NCI-H1694 (cell line): ENCODE measurements at regions not wholly inside any gene's neighbourhood (a gene's known extent, or its start where the extent isn't known, plus 50 kb on each side); places are given as distances from the start of the nearest gene placed in this dataset.
"Not testable (repeated sequence)": the region's sequence is repeated elsewhere in the genome, so short reads cannot be mapped to it uniquely, and the experiment has no call there.

ENCODE experiments used
- DNase-seq: peaks from one replicate; lab custom pipeline; 2025; lab: John Stamatoyannopoulos, UW

DNA sequence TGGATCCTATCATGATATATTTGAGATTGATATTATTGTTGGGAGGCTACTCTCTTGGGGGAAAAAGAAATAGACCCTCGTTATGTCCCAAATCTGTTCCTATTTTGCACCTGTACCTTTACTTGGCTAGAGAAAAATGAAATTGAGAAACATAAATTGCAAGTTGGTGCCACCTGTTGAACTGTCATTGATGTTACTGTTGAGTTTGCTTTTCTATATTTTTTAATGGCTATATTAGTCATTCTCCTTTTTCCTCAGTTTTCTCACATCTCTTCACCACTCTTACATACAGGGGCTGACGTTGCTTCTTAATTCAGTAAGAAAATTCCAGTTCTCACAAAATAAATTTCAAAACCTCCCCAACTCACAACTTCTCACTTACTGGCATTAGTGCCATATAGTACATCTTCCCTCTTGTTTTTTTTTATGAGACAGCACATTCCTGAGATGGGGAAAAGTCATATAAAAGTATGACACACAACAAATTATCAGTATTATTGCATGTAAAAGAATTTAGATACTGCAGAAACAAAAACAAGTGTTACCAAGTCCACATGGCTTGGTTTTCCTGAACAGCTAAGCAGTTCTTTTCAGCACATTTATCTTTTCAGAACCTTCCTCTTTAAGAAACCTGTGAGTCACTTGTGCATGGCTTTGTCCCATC is 348.3 kb upstream of the DSEL start:
- no peak for DNase-seq

- no peak for DNase-seq
Measured at GRCh38 chr18:67862069-67862468, 345.5 kb upstream of the DSEL start.

- no peak for DNase-seq
Measured at GRCh38 chr18:67854340-67854739, 337.8 kb upstream of the DSEL start.

- DNase-seq, result no peak
Measured at GRCh38 chr18:67846422-67847098, 330.0 kb upstream of the DSEL start.

DNA sequence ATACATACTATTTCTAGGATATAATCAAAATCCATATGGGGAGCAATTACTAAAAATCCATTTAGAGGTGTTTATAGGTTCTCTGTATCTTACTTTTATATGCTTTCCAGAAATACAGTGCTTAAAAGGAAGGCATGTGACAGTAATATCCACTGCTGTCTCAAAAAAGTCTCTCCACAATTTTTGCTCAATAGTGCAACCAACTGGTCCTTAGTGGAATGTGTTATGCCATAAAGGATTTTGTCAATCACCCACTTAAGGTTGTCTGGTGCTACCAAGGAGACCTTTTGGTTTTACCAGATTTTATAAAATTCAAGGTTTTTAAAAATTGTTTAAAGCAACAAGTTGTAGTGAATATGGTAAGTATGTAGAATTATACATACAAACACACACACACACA is 328.5 kb upstream of the DSEL start:
- no peak for DNase-seq

DNA sequence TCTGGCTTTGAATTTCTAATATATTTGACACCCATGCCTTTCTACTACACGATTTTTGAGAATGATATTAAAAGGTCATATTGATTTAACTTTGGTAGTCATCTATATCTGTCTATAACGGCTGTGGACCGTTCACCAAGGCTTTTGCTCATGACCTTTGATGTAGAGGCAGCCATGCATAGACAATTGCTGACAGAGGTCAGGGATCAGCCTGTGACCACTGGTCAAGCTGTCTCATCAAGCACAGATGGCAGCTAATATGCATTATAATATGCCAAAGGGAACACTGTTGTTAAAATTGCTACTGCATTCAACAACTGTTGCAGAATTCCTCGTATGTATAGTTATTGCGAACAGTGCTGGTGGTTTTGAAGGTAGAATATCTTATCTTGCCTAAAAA is 323.9 kb upstream of the DSEL start:
- no peak for DNase-seq

DNA sequence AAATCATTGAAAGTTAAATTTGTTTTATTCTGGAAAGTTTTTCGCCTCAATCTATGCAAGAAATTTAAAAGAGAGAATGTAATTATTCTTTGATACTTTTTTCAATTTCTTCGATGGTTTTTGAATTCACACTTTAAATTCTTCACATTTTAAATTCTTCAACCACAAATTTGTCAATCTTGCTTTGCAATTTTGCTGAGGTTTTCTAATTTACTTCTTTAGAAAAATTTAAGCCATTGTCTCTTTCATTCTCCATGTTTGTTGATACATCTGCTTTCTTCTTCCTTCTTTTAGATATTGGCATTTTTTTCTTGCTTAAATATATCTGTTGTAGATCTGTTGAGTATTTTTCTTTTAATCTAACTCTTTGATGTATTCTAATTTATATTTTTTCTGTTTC is 301.9 kb upstream of the DSEL start:
- DNase-seq, result no peak

- no peak for DNase-seq
Measured at GRCh38 chr18:67815280-67815679, 298.8 kb upstream of the DSEL start.

GRCh38 chr18:67813380-67814028 is 297.0 kb upstream of the DSEL start:
- no peak for DNase-seq

- DNase-seq, result no peak
Measured at GRCh38 chr18:67805261-67805660, 288.7 kb upstream of the DSEL start.

- no peak for DNase-seq
Measured at GRCh38 chr18:67794521-67794920, 278.0 kb upstream of the DSEL start.

GRCh38 chr18:67790527-67790926 is 274.0 kb upstream of the DSEL start:
- DNase-seq, result no peak

GRCh38 chr18:67789165-67789545 is 272.6 kb upstream of the DSEL start:
- no peak for DNase-seq

GRCh38 chr18:67788310-67789164 is 272.0 kb upstream of the DSEL start:
- DNase-seq, result no peak

- DNase-seq, result no peak
Measured at GRCh38 chr18:67783196-67783946, 266.9 kb upstream of the DSEL start.

- DNase-seq, result no peak
Measured at GRCh38 chr18:67778016-67778415, 261.5 kb upstream of the DSEL start.

DNA sequence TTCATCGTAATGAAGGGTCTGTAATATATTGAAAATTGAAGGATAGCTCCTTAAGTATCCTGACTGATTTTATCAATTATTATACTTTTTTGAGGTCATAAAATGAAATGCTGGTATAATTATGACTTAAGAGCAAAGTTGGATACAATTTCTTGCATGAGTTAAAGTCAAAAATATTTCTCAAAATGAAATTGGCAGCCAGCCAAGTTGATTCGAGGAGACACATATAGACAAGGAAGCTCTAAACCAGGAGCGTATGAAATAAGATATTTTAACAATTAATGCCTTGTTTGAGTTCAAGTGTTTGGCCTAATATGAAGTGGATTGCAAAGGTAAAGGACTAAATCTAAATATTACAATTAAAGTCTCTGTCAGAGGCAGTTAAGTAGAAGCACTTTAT is 260.4 kb upstream of the DSEL start:
- DNase-seq, result no peak

GRCh38 chr18:67771271-67771670 is 254.8 kb upstream of the DSEL start:
- no peak for DNase-seq

- no peak for DNase-seq
Measured at GRCh38 chr18:67770520-67770919, 254.0 kb upstream of the DSEL start.

- DNase-seq, result no peak
Measured at GRCh38 chr18:67766930-67767329, 250.4 kb upstream of the DSEL start.

DNA sequence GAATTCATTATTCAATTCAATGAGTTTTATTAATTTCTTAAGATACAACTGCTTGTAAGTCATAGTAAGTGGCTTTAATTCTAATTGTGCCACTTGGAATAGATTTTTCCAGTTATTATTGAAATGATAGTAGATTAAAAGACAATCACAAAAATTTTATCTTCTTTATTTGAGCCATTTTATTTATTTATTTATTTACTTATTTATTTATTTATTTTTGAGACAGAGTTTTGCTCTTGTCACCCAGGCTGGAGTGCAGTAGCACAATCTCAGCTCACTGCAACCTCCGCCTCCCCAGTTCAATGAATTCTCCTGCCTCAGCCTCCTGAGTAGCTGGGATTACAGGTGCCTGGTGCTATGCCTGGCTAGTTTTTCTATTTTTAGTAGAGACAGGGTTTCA is 235.7 kb upstream of the DSEL start:
- not testable (repeated sequence) for DNase-seq

GRCh38 chr18:67742954-67743353 is 226.4 kb upstream of the DSEL start:
- DNase-seq, result no peak
